ENCODE measurements at regions not wholly inside any gene's neighbourhood (a gene's known extent, or its start where the extent isn't known, plus 50 kb on each side); places are given as distances from the start of the nearest gene placed in this dataset.

DNA sequence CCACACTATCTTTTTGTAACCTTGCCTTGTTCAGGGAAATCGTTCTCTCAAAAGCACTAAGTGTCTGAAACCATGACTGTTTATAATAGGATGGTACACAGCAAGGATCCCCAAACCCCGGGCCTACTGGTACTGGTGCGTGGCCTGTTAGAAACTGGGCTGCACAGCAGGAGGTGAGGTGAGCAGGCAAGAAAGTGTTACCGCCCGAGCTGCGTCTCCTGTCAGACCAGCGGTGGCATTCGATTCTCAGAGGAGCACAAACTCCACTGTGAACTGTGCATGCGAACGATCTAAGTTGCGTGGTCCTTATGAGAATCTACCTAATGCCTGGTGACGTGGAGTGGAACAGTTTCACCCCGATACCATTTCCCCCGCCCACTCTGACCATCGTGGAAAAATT is 81.8 kb upstream of the KCNJ3 start:
- no peak for TF ChIP-seq CTCF (IDR thresholded peaks at IDR 0.05)
- TF ChIP-seq POLR2A (IDR thresholded peaks at IDR 0.05; ENCODE audit: low read depth) = no peak
- no peak for TF ChIP-seq POLR2AphosphoS5 (IDR thresholded peaks at IDR 0.05)
- no peak for TF ChIP-seq EP300 (IDR thresholded peaks at IDR 0.05)

All from esophagus muscularis mucosa (tissue), 4 donors.